OCI-LY7 (cell line): ENCODE measurements at regions not wholly inside any gene's neighbourhood (a gene's known extent, or its start where the extent isn't known, plus 50 kb on each side); places are given as distances from the start of the nearest gene placed in this dataset. TPM values are rescaled to one million over a fixed set of nuclear protein-coding genes. Genes with fewer than 3 reads are reported as not detected.

Source experiments
- small RNA-seq: library from RNA; depleted of rRNA; stranded (forward); fragments of <200 nt; gene quantifications from one replicate; pipeline ENCODE3, GENCODE V24; 2014

Small RNAs in the stretch of these regions (small RNA-seq; reads per million reads assigned to genes)
- gene AC092670.1 (not detected), gene RNU6-1054P (not detected)
